Effector CD4-positive, alpha-beta T cell (primary cell): ENCODE measurements at regions not wholly inside any gene's neighbourhood (a gene's known extent, or its start where the extent isn't known, plus 50 kb on each side); places are given as distances from the start of the nearest gene placed in this dataset.
"Not testable (repeated sequence)": the region's sequence is repeated elsewhere in the genome, so short reads cannot be mapped to it uniquely, and the experiment has no call there.

ENCODE experiments used
- DNase-seq: peaks from one replicate; pipeline ENCODE4 v3.0.0-alpha.2; 2020

DNA sequence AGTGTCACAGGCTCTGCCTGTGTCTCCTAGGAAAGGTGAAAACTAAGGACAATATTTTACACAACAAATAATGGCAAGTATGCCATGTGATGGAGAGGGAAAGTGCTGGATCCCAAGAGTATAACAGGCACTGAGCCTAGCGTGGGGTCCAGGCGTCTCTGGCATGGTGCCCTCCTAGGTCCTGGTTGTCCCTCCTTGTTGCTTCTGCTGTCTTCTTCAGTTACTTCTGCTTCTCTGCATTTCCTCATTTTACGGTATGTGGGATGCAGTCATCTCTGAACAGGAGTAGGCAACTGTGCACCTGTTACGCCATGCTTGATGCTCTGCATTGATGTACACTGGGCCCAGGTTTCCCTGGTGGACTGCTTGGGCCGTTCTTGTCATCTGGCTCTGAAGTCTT lies 1480.8 kb downstream of the FOXD4L5 start:
- not testable (repeated sequence) for DNase-seq

GRCh38 chr9:63794081-63794685 lies 1490.8 kb downstream of the FOXD4L5 start:
- DNase-seq = not testable (repeated sequence)

DNA sequence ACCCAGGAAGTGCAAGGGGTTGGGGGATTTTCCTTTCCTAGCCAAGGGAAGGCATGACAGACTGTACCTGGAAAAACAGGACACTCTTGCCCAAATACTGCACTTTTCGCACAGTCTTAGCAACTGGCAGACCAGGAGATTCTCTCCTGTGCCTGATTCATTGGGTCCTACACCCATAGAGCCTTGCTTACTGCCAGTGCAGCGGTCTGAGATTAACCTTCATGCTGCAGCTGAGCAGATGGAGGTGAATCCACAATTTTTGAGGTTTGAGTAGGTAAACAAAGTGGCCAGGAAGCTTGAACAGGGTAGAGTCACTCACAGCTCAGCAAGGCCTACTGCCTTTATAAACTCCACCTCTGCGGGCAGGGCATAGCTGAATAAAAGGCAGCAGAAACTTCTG lies 1497.6 kb downstream of the FOXD4L5 start:
- not testable (repeated sequence) for DNase-seq

- not testable (repeated sequence) for DNase-seq
Observed at GRCh38 chr9:63785059-63785458, 1500.0 kb downstream of the FOXD4L5 start.

- DNase-seq = not testable (repeated sequence)
Observed at GRCh38 chr9:63784421-63784820, 1500.6 kb downstream of the FOXD4L5 start.

- not testable (repeated sequence) for DNase-seq
Observed at GRCh38 chr9:63781817-63782439, 1503.1 kb downstream of the FOXD4L5 start.

- DNase-seq = not testable (repeated sequence)
Observed at GRCh38 chr9:63781390-63781789, 1503.6 kb downstream of the FOXD4L5 start.

DNA sequence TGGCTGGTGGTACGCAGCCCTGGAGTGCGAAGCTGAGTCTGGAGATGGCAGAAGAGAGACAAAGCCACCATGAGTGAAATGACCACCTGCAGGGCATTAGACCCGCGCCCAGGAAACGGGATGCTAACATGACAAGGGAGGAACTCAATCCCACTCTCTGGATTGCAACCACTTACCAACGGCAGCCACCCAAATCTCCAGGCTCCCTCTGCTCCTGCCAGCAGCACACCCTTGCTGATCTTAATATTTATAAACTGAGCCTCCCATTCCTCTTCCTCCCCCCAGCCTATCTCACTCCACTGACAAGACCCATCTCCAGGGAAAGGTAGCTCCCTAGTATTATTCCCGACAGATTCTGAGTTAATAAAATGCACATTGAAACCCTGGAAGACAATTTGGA lies 1508.8 kb downstream of the FOXD4L5 start:
- DNase-seq = not testable (repeated sequence)

GRCh38 chr9:63775092-63775426 lies 1510.0 kb downstream of the FOXD4L5 start:
- DNase-seq = not testable (repeated sequence)

DNA sequence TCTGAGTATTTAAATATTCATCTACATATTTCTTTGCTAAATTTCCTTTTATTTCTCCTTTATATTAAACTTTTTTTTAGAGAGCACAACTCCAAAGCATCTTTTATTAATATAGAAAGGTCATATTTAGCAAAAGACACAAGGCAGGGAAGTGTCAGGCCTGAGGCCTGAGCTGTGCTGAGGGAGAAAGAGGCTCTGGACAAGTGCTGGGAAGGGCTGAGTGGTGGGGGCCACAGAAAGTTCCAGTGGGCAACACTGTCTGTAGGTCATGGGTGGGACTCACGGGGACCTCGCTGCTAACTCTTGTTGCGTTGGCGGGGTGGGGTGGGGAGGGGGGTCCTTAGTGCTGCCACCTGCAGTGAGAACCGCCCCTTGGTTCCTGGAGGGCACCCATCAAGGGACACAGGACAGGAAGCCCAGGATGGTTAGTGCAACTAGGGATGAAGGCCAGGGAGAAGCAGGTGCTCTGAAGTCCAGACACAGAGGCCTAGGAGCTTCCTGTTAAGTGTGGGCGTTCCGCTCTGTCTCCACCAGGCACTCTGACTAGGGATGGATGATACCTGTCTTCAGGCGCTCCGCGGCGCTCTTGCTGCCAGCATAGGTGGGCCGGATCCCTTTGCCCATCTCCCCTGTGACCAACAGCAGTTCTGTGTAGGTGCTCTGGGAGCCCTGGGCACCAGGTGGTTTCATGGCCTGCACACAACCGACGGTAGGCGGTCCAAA lies 1510.5 kb downstream of the FOXD4L5 start:
- DNase-seq = not testable (repeated sequence)

- not testable (repeated sequence) for DNase-seq
Observed at GRCh38 chr9:63762230-63762629, 1522.8 kb downstream of the FOXD4L5 start.

- DNase-seq = not testable (repeated sequence)
Observed at GRCh38 chr9:63729021-63729420, 1556.0 kb downstream of the FOXD4L5 start.

GRCh38 chr9:63728287-63728686 lies 1556.7 kb downstream of the FOXD4L5 start:
- no peak for DNase-seq

DNA sequence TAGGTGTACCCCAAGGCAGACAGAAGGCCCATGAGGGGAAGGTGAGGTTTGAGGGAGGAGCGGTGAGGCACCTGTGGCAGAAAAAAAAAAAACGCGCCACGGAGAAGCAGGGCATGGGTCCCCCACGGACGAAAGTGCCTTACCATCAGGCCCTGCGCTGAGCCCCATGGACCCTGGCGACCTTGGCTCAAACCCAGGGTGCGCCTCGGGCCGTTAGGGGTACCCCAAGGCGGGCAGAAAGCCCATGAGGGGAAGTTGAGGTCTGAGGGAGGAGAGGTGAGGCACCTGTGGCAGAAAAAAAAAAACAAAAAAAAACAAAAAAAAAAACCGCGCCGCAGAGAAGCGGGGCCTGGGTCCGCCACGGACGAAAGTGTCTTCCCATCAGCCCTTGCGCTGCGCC lies 1576.7 kb downstream of the FOXD4L5 start:
- not testable (repeated sequence) for DNase-seq

DNA sequence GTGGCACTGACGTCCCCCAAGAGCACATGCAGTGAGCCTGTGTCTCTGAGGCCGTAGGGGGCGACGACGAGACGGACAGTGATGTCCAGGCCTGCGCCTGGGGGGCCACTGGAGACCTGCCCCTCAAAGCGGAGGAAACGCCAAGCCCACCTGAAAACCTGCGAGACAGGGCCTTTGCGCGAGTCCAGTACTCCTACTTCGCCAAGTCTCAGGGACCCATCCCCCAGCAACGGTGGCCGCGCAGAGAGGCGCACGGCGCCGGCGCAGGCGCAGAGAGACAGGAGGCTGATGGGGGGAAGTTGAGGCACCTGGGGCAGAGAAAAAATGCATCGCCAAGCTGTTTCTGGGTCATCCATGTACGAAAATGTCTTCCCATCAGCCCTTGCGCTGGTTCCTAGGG lies 1580.6 kb downstream of the FOXD4L5 start:
- DNase-seq = not testable (repeated sequence)

DNA sequence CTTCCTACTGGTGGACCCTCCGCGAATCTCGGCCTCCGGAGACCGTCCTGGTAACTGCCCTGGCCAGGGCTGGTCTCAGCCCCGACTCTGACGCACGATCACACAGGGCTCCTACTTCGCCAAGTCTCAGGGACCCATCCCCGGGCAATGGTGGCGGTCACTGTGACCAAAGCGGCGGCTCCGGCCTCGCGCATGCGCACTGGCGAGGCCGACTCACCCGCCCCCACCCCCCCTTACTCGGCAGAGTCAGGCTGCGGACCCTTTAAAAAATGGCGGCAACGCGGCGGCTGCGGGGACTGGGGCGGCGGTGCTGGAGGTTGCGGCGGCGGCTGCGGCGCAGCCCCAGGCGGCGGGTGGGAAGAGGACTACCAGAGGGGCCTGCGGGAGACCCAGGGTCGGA lies 1581.3 kb downstream of the FOXD4L5 start:
- DNase-seq = not testable (repeated sequence)

DNA sequence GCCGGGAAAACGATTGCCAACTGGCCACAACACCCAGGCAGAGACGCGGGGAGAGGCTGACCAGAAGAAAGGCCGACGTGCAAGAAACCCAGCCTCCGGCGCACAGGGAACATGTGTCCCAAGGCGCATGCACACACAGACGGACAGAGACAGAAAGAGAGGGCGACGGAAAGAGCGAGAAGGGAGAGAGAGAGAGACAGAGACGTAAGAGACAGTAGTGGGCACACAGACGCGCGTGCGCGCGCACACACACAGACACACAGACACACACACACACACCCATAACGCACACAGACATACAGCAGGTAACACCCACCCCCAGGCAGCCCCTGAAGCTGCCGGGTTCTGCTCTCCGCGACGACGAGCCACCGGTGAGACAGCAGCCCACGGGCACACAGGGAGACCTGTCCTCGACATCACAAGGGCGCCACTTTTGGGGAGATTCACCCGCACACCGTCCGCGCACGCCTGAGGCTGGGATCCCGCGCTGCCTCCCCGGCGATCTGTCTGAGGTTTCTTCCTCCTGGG lies 1581.8 kb downstream of the FOXD4L5 start:
- DNase-seq = not testable (repeated sequence)
